ENCODE measurements at regions not wholly inside any gene's neighbourhood (a gene's known extent, or its start where the extent isn't known, plus 50 kb on each side); places are given as distances from the start of the nearest gene placed in this dataset.

GRCh38 chr6:153645326-153645725 is 393.7 kb upstream of the OPRM1 start:
- Histone ChIP-seq H3K9me3 (ENCODE audit: control insufficient read depth in 4 of 4, low read length in 3 of 4) (no peaks in the 10 kb centered on the region), H3K36me3 (ENCODE audit: control insufficient read depth in 4 of 4, insufficient read depth in 3 of 4, low read depth in 1 of 4, low read length in 3 of 4) (no peaks in the 10 kb centered on the region), H3K4me1 (ENCODE audit: control insufficient read depth in 4 of 4, insufficient read depth in 4 of 4, low read length in 3 of 4) (no peaks in the 10 kb centered on the region), H3K27ac (ENCODE audit: low read depth in 1 of 2, low read length in 2 of 2) (no peak overlapping the region), H3K4me3 (ENCODE audit: low read depth in 1 of 3, low read length in 3 of 3) (no peak overlapping the region), H3K27me3 (ENCODE audit: control insufficient read depth in 4 of 4, insufficient read depth in 4 of 4, low read length in 3 of 4) (no peaks in the 10 kb centered on the region), H3K9ac (ENCODE audit: low read depth in 1 of 2, low read length in 2 of 2) (no peak overlapping the region)
- WGBS, result 78% methylated on average over 1 of the region's 1 CpG
- no peak for DNase-seq (ENCODE audit: low spot score)
- TF ChIP-seq RAD21 (IDR thresholded peaks at IDR 0.05) (no peak), GABPA (IDR thresholded peaks at IDR 0.05 in 1 of 2, conservative IDR thresholded peaks at IDR 0.05 in 1 of 2) (no peak), TAF1 (conservative IDR thresholded peaks at IDR 0.05) (no peak), YY1 (IDR thresholded peaks at IDR 0.05) (no peak), FOXA1 (IDR thresholded peaks at IDR 0.05) (no peak), ZBTB33 (IDR thresholded peaks at IDR 0.05) (no peak), REST (IDR thresholded peaks at IDR 0.05) (no peak), HNF4G (IDR thresholded peaks at IDR 0.05) (no peak)

- Histone ChIP-seq H3K9me3 (ENCODE audit: control insufficient read depth in 4 of 4, low read length in 3 of 4) (no peaks in the 10 kb centered on the region), H3K4me3 (ENCODE audit: low read depth in 1 of 3, low read length in 3 of 3) (no peak overlapping the region), H3K4me1 (ENCODE audit: control insufficient read depth in 4 of 4, insufficient read depth in 4 of 4, low read length in 3 of 4) (no peaks in the 10 kb centered on the region), H3K9ac (ENCODE audit: low read depth in 1 of 2, low read length in 2 of 2) (no peak overlapping the region), H3K36me3 (ENCODE audit: control insufficient read depth in 4 of 4, insufficient read depth in 3 of 4, low read depth in 1 of 4, low read length in 3 of 4) (no peaks in the 10 kb centered on the region), H3K27ac (ENCODE audit: low read depth in 1 of 2, low read length in 2 of 2) (no peak overlapping the region), H3K27me3 (ENCODE audit: control insufficient read depth in 4 of 4, insufficient read depth in 4 of 4, low read length in 3 of 4) (no peaks in the 10 kb centered on the region)
- TF ChIP-seq SP1 (IDR thresholded peaks at IDR 0.05), result no peak
- TF ChIP-seq EGR1 (IDR thresholded peaks at IDR 0.05; ENCODE audit: low read depth in 2 of 2), result no peak
- no peak for TF ChIP-seq ZBTB33 (IDR thresholded peaks at IDR 0.05)
- no peak for TF ChIP-seq RXRA (IDR thresholded peaks at IDR 0.05)
- TF ChIP-seq YY1 (IDR thresholded peaks at IDR 0.05), result no peak
- TF ChIP-seq NR2F2 (IDR thresholded peaks at IDR 0.05), result no peak
- TF ChIP-seq HNF4G (IDR thresholded peaks at IDR 0.05), result no peak
- TF ChIP-seq FOXA2 (IDR thresholded peaks at IDR 0.05), result no peak
- no peak for TF ChIP-seq FOXA1 (IDR thresholded peaks at IDR 0.05)
- no peak for TF ChIP-seq GABPA (IDR thresholded peaks at IDR 0.05 in 1 of 2, conservative IDR thresholded peaks at IDR 0.05 in 1 of 2)
- no peak for TF ChIP-seq REST (IDR thresholded peaks at IDR 0.05)
- TF ChIP-seq HNF4A (conservative IDR thresholded peaks at IDR 0.05), result no peak
- no peak for TF ChIP-seq RAD21 (IDR thresholded peaks at IDR 0.05)
- no peak for TF ChIP-seq CTCF (IDR thresholded peaks at IDR 0.05; ENCODE audit: low read depth, low read length, missing input control)
- TF ChIP-seq TAF1 (conservative IDR thresholded peaks at IDR 0.05), result no peak
- TF ChIP-seq MAX (IDR thresholded peaks at IDR 0.05), result no peak
- no peak for TF ChIP-seq ATF3 (IDR thresholded peaks at IDR 0.05)
- no peak for TF ChIP-seq JUND (IDR thresholded peaks at IDR 0.05)
- DNase-seq (ENCODE audit: low spot score), result no peak
- 96% methylated on average over 1 of the region's 1 CpG for WGBS
Observed at GRCh38 chr6:153644000-153644399, 395.0 kb upstream of the OPRM1 start.
